DOHH2 (cell line): ENCODE measurements at regions not wholly inside any gene's neighbourhood (a gene's known extent, or its start where the extent isn't known, plus 50 kb on each side); places are given as distances from the start of the nearest gene placed in this dataset.

ENCODE experiments used
- CTCF ChIP-seq: fragments of 200-600 bp; sonication (generic); IDR thresholded peaks from one replicate; pipeline ENCODE4 v1.5.1; 2014; ENCODE audit warnings: antibody characterized with exemption, mild to moderate bottlenecking, low read depth, low read length; ENCODE audit not compliant: poor library complexity, severe bottlenecking
- EZH2phosphoT487 ChIP-seq: fragments of 200-600 bp; sonication (generic); IDR thresholded peaks from 2 replicates; pipeline ENCODE4 v1.6.1; 2017; ENCODE audit warnings: borderline replicate concordance, mild to moderate bottlenecking, antibody characterized with exemption, low read length, moderate library complexity, mixed read lengths

GRCh38 chr4:104559502-104559901 is 64.8 kb upstream of the CXXC4 start:
- TF ChIP-seq CTCF (no peak), EZH2phosphoT487 (no peak)
